ENCODE measurements at regions not wholly inside any gene's neighbourhood (a gene's known extent, or its start where the extent isn't known, plus 50 kb on each side); places are given as distances from the start of the nearest gene placed in this dataset.

DNA sequence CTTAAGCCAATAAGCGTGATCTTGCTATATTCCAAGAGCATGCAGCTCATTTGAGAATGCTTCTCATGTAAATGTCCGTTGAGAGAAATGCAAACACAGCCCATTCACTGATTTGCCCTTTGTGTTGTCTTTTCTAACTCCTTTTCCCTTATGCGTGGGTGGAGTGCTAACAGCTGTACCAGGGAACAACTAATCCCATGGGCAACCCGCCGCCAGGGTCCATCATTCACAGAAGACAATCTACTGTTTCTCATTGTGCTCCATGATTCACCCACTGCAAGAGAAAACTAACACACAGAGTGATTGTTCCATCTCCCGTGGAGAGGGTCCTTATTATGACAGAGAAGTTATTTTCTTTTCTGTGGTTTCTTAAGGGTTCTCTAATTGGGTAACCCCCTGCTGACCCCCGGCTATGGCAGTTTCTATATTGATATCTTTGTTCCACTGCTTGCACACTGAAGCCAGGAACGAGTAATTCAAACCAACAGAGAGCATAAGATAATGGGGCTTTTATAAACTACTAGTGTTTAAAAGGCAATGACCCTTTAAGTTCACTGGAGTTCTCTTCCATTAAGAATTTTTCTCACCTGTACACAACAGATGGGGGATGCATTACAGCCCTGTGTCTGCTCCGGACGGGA, 298.7 kb downstream of the BAMBI start:
- H3K9me3 ChIP-seq (ENCODE audit: control insufficient read depth in 4 of 4, low read length in 3 of 4): no peaks in the 10 kb centered on the region
- no peak overlapping the region for H3K9ac ChIP-seq (ENCODE audit: low read depth in 1 of 2, low read length in 2 of 2)
- no peak overlapping the region for H3K27ac ChIP-seq (ENCODE audit: low read depth in 1 of 2, low read length in 2 of 2)
- no peak overlapping the region for H3K4me3 ChIP-seq (ENCODE audit: low read depth in 1 of 3, low read length in 3 of 3)
- 56% methylated on average over 10 of the region's 10 CpGs for WGBS
- no peak for DNase-seq (ENCODE audit: low spot score)
- H3K36me3 ChIP-seq (ENCODE audit: control insufficient read depth in 4 of 4, insufficient read depth in 3 of 4, low read depth in 1 of 4, low read length in 3 of 4): no peaks in the 10 kb centered on the region
- no peaks in the 10 kb centered on the region for H3K27me3 ChIP-seq (ENCODE audit: control insufficient read depth in 4 of 4, insufficient read depth in 4 of 4, low read length in 3 of 4)
- TF ChIP-seq RAD21 (IDR thresholded peaks at IDR 0.05): no peak
- TF ChIP-seq EGR1 (IDR thresholded peaks at IDR 0.05; ENCODE audit: low read depth in 2 of 2): no peak
- no peak for TF ChIP-seq SP1 (IDR thresholded peaks at IDR 0.05)
- no peak for TF ChIP-seq RXRA (IDR thresholded peaks at IDR 0.05)
- TF ChIP-seq, protein P1, sequence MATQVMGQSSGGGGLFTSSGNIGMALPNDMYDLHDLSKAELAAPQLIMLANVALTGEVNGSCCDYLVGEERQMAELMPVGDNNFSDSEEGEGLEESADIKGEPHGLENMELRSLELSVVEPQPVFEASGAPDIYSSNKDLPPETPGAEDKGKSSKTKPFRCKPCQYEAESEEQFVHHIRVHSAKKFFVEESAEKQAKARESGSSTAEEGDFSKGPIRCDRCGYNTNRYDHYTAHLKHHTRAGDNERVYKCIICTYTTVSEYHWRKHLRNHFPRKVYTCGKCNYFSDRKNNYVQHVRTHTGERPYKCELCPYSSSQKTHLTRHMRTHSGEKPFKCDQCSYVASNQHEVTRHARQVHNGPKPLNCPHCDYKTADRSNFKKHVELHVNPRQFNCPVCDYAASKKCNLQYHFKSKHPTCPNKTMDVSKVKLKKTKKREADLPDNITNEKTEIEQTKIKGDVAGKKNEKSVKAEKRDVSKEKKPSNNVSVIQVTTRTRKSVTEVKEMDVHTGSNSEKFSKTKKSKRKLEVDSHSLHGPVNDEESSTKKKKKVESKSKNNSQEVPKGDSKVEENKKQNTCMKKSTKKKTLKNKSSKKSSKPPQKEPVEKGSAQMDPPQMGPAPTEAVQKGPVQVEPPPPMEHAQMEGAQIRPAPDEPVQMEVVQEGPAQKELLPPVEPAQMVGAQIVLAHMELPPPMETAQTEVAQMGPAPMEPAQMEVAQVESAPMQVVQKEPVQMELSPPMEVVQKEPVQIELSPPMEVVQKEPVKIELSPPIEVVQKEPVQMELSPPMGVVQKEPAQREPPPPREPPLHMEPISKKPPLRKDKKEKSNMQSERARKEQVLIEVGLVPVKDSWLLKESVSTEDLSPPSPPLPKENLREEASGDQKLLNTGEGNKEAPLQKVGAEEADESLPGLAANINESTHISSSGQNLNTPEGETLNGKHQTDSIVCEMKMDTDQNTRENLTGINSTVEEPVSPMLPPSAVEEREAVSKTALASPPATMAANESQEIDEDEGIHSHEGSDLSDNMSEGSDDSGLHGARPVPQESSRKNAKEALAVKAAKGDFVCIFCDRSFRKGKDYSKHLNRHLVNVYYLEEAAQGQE (IDR thresholded peaks at IDR 0.05): no peak
- no peak for TF ChIP-seq FOXA2 (IDR thresholded peaks at IDR 0.05)
- no peaks in the 10 kb centered on the region for H3K4me1 ChIP-seq (ENCODE audit: control insufficient read depth in 4 of 4, insufficient read depth in 4 of 4, low read length in 3 of 4)

DNA sequence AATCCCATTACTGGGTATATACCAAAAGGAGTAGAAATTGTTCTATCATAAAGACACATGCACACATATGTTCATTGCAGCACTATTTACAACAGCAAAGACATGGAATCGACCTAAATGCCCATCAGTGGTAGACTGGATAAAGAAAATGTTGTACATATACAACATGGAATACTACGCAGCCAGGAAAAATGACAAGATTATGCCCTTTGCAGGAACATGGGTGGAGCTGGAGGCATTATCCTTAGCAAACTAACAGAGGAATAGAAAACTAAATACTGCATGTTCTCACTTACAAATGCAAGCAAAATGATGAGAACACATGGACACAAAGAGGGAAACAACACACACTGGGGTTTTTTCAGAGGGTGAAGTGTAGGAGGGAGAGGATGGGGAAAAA, 300.2 kb downstream of the BAMBI start:
- no peak overlapping the region for H3K9ac ChIP-seq (ENCODE audit: low read depth in 1 of 2, low read length in 2 of 2)
- no peaks in the 10 kb centered on the region for H3K4me1 ChIP-seq (ENCODE audit: control insufficient read depth in 4 of 4, insufficient read depth in 4 of 4, low read length in 3 of 4)
- no peak for DNase-seq (ENCODE audit: low spot score)
- no peak overlapping the region for H3K4me3 ChIP-seq (ENCODE audit: low read depth in 1 of 3, low read length in 3 of 3)
- no peaks in the 10 kb centered on the region for H3K36me3 ChIP-seq (ENCODE audit: control insufficient read depth in 4 of 4, insufficient read depth in 3 of 4, low read depth in 1 of 4, low read length in 3 of 4)
- TF ChIP-seq, protein P1 (IDR thresholded peaks at IDR 0.05): no peak
- TF ChIP-seq, protein P2, sequence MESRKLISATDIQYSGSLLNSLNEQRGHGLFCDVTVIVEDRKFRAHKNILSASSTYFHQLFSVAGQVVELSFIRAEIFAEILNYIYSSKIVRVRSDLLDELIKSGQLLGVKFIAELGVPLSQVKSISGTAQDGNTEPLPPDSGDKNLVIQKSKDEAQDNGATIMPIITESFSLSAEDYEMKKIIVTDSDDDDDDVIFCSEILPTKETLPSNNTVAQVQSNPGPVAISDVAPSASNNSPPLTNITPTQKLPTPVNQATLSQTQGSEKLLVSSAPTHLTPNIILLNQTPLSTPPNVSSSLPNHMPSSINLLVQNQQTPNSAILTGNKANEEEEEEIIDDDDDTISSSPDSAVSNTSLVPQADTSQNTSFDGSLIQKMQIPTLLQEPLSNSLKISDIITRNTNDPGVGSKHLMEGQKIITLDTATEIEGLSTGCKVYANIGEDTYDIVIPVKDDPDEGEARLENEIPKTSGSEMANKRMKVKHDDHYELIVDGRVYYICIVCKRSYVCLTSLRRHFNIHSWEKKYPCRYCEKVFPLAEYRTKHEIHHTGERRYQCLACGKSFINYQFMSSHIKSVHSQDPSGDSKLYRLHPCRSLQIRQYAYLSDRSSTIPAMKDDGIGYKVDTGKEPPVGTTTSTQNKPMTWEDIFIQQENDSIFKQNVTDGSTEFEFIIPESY (IDR thresholded peaks at IDR 0.05): no peak
- TF ChIP-seq GABPA (IDR thresholded peaks at IDR 0.05 in 1 of 2, conservative IDR thresholded peaks at IDR 0.05 in 1 of 2): no peak
- no peak for TF ChIP-seq HNF4A (conservative IDR thresholded peaks at IDR 0.05)
- TF ChIP-seq FOXA1 (IDR thresholded peaks at IDR 0.05): no peak
- no peak for TF ChIP-seq HNF4G (IDR thresholded peaks at IDR 0.05)
- TF ChIP-seq TAF1 (conservative IDR thresholded peaks at IDR 0.05): no peak
- no peak overlapping the region for H3K27ac ChIP-seq (ENCODE audit: low read depth in 1 of 2, low read length in 2 of 2)
- 69% methylated on average over 2 of the region's 2 CpGs for WGBS
- no peaks in the 10 kb centered on the region for H3K9me3 ChIP-seq (ENCODE audit: control insufficient read depth in 4 of 4, low read length in 3 of 4)
- H3K27me3 ChIP-seq (ENCODE audit: control insufficient read depth in 4 of 4, insufficient read depth in 4 of 4, low read length in 3 of 4): no peaks in the 10 kb centered on the region
